SKM-1 (cell line): ENCODE measurements at regions not wholly inside any gene's neighbourhood (a gene's known extent, or its start where the extent isn't known, plus 50 kb on each side); places are given as distances from the start of the nearest gene placed in this dataset.

Experiments
- DNase-seq: peaks from one replicate; lab custom pipeline; 2025; ENCODE audit not compliant: unreplicated experiment; lab: John Stamatoyannopoulos, UW

DNA sequence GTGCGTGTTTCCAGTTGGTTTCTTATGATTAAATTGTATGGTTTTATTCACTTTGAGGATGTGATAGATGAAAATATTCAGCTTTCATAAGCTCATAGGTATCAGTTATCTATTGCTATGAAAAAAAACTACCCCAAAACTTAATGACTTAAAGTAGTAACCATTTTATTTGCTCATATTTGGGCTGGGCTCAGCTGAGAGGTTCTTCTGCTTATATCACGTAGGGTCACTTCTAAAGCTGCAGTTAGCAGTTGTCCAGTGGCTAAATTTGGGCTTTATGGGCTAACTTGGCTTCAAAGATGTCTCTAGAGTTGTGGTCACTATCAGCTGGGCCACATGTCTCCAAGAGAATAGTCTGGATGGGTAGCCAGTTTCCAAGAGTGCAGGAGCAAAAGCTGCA lies 206.4 kb upstream of the LYPLAL1 start:
- no peak for DNase-seq

DNA sequence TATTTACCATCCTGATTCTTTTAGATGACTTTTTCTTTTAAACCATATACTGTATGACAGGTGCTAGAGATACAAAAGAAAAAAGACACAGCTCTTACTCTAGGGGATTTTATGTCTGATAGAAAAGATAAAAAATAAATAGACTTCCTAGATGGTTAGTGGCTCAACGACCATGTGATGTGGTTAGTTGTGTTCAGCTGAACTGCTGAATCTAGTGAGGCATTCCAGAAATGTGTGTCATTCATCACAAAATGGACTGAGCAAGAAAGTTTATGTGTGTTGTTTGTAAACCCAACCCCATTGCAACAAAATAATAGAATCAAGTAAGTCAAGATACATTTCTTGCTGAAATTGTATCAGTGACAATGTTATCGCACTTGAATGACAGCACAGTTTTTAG lies 205.8 kb upstream of the LYPLAL1 start:
- no peak for DNase-seq

DNA sequence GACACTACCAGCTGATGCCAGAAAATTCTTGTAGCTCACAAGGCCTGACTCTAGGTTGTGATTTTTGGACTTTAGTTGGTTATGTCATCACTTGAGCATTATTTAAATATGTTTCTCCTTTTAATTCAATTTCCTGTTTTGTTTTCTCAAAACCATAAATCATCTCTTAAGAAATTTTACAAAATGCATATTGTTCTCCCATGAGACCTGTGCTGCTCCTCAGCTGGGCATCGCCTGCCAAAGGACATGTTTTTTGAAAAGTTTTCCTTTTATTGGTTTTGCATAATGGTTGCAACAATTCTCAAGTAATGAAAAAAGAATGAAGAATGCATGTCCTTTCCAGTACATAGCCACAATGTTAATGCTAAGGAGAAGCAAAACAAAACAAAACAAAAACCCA lies 204.7 kb upstream of the LYPLAL1 start:
- no peak for DNase-seq

DNA sequence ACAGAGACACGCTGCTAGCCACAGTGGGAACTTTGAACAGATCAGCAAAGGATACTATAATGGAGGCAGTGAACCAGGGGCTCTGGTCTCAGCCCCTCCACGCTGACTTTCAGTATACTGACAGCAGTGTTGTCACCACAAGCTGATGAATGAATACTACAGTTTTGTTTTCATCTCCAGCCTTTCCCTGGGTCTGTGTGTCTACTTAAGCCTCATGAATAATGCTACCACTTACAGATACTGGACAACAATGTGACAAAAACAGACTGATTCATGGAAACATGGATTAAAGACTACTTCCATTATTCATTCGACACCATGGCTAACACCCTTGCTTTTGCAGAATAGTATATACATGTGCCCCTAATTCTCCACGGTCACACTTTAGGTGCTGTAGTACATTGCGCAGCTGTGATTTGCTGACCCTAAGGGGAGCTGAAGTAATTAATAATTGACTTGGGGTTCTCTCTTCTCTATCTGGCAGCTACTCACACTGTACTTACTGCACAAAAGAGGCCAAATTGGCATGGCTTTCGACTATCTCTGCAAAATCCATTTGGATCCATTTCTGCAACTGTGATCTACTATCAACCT lies 203.2 kb upstream of the LYPLAL1 start:
- no peak for DNase-seq

DNA sequence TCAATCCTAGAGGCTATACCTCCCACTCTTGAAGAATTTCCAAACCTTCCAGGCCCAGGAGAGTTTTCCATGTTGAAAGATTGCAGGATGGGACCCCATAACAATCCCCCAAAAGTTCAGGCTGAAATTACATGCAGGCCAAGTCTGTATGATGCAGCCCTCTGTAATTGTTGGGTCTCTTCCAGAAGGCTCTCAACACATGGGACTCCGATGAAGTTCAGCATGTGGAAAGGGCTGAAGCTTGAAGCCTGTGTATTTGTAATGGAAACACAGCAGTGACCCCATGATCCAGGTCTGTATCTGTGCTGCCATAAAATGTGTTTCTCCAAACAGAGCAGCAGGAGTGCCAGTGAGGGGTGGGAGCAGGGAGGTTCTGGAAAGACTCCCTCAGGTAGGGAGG lies 202.5 kb upstream of the LYPLAL1 start:
- no peak for DNase-seq

DNA sequence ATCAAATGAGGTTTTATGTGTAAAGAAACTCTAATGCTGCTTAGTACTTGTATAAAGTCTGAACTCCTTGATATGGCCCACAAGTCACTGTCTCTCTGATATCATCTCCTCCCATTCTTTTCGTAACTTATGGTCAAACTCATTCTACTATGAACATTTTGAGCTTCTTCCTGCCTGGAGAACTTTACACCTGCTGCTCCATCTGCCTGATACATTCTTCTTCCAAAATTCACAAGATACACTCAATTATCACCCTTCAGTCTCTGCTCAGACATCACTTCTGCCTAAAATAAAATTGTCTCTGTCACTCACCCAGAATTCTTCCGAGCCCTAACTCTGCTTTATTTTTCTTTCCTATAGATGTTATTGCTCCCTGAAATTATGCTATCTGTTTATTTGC lies 192.8 kb upstream of the LYPLAL1 start:
- no peak for DNase-seq

DNA sequence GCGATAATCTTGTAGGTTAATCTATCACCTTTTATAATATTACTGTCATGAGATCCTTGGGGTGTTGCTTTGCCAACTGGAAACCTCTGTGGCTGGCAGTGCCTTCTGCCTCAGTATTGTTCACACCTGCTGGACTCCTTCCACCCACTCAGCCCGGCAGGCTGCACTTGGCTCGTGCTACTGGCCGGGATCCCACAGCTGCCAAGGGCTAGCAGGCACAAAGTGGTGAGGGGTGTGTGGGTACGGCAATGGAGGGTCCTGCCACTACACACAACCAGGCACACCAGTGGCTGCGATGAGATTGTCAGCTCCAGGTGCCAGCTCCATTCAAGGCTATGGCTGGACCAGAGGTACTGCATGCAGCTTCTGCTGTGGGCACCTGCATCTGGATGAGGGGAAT lies 191.2 kb upstream of the LYPLAL1 start:
- DNase-seq = no peak

DNA sequence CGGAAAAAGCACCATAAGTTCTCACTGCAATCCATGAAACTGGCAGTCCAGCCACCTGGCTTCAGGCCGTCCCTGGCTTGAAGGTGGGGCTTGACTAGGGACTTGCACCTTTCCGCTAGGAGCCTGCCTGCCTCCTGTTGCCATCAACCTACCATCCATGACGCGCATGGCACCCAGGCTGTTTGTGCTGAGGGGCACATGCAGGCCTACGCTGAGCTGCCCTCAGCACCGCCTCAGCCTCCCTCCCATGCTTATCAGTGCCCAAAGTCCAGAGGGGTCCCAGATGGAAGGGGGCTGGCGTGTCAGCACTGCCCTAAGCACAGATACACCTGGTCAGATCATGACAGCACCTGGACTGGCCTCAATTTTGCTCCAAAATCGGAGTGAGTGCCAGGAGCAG lies 190.2 kb upstream of the LYPLAL1 start:
- no peak for DNase-seq

DNA sequence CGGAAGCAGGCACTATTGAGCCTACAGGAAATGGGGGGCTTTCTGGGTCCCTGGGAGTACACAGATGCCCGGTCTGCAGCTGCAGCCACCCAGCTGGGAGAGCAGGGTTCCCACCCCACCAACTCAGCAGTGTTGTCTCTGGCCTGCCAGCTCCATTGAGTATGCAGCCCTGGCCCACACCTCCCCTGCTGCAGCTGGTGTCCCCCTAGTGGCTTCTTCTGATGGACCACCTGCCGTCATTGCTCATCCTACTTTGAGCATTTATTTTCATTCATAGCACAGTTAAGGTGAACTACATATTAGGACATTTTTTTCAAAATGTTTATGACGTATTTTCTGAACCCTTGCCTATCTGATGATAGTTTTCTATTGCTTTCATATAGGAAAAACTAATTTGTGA lies 189.8 kb upstream of the LYPLAL1 start:
- DNase-seq = no peak

DNA sequence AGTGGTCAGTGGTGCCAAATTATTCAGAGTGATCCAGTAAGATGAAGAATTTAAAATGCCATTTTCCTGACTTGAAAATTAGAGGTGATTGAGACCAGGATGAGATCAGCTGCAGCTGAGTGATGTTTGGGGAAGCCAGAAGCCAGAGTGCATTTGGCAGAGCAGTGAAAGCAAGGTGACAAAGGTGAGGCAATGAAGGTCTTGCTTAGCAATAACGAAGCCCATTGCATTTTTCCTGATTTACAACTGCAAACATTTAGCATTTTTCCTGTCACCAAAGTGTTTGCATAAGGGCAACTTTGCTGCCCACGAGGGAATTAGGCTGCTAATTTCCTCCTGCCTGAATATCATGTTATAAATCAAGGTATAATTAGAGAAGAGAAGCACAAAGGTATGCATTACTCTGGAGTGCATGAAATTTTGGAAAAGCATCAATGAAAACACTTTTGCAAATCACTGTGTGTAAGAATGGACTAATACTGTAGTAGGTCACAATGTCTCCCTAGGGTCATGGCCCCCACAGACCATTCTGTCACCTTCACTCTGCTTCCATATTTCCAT lies 188.2 kb upstream of the LYPLAL1 start:
- no peak for DNase-seq

DNA sequence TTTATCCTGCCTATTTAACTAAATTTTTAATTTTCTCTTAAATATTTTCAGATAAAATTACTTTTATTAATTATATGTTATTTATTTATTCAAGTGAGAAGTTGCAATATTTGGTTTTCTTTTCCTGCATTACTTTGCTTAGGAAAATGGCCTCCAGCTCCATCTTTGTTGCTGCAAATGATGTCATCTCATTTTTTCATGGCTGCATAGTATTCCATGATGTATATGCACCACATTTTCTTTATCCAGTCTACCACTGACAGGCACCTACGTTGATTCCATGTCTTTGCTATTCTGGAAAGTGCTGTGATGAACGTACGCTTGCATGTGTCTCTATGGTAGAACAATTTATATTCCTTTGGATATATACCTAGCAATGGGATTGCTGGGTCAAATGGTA lies 186.9 kb upstream of the LYPLAL1 start:
- DNase-seq = no peak

DNA sequence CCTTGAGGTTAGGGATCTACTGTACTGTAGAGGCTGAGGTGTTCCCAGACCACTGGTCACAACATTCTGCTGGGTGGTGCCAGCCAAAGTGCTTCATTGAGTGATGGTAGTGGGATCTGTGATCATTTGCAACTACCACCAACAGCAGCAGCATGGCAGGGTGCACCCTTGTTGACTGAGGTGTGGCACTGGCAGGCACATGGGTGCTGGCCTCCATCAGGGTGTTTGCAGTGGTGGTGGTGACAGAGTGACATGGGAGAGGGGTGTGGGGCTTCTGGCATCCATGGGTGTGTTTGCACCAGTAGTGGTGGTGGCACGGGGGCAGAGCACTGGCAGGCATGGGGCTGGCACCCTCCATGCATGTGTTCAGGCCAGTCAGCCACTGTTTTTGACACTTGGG lies 183.7 kb upstream of the LYPLAL1 start:
- no peak for DNase-seq

DNA sequence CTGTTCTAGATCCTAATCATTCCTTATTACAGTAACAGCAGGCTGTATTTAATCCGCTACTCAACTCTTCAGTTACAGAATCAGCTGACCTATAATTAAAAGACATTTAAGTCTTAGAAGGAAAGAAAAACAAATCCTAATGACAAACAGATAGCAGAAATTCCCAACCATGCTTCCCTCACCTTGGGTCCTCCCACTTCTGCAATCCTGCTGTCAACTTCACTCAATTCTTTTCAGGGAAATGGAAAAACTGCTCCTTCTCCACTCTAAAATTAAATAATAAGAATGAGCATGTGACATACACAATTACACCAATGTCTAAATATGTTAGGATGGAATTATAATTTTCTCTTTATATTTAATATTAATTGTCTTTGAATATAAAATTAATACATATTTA lies 182.6 kb upstream of the LYPLAL1 start:
- no peak for DNase-seq

DNA sequence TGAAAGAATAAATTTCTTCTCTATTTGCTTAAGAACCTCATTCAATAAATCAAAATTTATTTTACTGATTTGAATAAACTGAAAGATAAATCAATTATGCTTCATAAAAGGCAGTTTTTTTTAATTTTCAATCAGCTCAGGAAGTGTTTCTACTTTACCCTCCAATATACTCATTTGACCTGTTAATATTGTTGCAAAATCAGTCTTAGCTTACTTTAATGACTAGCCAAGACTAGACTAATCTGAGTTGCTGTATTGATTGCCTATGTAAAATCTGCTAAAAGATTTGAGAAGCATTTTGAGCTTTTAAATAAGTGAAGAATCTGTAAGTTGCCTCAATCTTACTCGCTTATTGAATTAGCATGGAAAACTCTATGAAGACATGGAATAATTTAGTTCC lies 179.1 kb upstream of the LYPLAL1 start:
- no peak for DNase-seq

DNA sequence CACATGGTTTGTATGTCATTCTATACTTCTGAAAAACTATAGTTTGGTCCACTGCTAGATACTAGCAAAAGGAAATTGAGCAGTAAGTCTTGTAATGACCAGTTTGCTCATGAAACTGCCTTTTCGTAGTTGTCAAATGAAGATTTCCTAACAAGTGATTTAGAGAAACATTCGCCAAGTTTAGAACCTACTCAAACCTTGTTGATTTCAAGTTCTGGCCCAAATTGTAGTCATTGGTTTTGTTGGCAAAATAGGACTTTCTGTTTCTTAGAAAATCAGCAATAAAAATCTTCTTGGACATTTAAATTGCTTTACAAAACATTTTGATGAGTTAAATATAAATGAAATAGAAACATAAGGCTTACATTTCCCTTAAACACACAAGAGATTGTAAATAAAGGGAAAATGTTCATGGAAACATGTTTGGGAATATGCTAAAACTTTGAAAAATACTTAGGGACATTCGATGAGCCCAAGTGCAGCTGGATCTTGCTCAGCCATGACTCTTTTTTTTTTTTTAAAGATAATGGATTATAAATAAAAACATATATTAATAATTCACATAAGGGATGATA lies 178.5 kb upstream of the LYPLAL1 start:
- DNase-seq = no peak

DNA sequence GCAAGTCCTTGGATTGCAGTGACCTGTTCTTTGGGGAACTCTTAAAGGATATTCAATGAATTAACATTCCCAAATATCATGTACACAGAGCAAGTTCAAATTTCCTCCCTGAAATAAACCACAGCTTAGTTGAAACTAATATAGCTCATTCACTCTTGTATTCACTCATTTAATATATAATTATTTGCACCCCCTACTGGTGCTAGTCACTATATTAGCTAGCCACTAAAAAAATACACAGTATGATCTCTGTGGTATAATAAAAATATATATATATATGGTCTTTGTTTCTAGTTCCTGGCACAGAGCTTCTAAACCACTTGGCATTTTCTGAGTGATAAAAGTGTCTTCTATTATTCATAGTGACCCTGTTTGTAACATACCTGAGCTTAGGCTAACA lies 177.3 kb upstream of the LYPLAL1 start:
- DNase-seq = no peak

DNA sequence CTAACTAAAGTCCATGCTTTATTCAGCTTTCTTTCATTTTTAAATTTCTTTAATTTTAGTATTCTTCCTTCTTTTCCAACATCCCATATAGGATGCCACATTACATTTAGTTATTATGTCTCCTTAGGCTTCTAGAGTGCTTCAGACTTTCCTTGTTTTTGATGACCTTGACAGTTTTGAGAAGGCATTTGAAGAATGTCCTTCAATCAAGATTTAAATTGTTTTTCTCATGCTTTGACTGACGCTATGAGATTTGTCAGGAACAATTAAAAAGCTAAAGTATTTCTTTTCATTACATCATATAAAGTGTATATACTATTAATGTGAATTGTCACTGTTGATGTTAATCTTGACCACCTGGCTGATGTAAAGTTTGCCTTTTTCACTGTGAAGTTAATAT lies 173.7 kb upstream of the LYPLAL1 start:
- DNase-seq = no peak

DNA sequence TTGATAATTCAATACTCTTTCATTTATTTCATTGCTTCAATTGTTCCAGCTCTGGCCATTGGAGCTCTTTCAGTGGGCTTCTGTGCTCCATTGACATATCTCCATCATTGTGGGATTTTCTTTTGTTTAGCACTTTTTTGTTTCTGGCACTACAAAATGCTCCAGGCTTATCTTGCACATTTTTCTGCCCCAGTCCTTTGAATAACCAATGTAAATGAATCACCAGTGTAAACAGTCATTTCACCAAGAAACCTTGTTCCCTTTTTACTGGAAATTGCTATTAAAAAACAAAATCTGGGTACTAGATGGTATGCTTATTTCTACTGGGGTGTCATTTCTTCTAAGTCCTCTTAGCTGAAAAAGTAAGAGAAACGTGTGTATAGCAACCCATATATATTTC lies 173.0 kb upstream of the LYPLAL1 start:
- no peak for DNase-seq

DNA sequence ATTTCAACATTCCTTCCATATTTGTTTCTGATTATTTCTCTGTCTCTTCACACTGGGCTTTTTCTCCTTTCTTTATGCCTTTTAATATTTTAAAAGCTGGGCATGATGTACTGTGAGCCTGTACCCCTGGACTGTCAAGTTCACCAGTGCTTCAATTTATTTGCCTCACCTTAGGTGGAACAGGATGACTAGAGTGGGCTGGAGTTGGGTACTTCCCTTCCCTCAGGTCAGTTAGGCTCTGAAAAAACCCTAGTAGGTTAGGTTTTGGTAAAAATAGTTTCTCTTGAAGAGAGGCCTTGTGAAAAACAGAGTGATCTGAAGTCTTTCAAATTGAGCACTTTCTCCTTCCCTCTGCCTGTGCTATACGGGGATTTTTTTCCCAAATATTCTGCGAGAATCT lies 163.0 kb upstream of the LYPLAL1 start:
- no peak for DNase-seq

DNA sequence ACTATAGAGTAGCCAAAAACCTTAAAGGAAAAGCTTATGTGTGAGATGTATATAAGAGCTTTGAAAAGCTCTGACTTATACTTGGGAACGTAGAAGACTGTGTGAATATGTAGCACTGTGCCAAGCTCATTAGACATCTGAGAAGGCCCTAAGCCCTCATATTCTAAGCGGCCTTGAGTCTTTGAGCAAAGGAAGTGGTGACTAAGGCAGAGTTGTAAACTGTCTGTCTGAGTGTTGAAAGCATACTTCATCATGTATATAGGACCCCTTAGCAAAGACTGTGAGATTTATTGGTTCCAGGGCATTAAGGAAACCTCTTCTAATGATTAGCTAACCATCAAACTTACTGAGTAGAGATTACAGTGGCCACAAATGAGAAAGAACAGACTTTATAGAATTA lies 153.3 kb upstream of the LYPLAL1 start:
- DNase-seq = no peak

DNA sequence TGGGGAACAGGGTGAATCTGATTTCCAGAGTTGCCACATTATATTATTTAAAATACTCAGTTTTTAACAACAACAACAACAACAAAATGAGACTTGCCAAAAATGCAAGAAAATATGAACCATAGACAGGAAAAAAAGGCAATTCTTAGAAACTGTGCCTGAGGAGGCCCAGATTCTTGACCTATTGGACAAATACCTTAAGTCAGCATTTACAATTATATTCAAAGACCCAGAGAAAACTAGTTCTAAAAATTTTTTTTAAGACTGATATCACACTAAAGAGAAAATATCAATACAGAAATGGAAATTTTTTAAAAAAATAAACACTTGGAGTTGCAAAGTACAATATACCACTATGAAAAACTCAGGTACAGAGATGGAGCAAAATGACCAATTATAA lies 152.8 kb upstream of the LYPLAL1 start:
- no peak for DNase-seq

DNA sequence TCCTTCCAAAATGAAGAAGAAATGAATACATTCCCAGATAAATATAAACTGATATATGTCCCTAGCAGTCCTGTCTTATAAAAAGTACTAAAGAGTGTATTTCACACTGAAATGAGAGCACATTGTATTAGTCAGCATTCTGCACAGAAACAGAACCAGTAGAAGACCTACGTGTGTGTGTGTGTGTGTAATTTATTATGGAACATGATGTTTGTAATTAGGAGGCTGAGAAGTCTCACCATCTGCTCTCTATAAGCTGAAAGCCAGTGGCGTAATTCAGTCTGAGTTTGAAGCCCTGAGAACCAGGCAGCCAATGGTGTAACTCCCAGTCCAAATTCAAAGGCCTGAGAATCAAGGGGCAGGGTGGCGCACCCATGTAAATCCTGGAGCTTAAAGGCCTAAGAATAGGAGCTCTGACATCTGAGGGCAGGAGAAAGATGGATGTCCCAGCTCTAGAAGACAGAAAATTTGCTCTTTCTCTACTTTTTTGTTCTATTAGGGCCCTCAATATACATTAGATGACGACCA lies 146.5 kb upstream of the LYPLAL1 start:
- no peak for DNase-seq

DNA sequence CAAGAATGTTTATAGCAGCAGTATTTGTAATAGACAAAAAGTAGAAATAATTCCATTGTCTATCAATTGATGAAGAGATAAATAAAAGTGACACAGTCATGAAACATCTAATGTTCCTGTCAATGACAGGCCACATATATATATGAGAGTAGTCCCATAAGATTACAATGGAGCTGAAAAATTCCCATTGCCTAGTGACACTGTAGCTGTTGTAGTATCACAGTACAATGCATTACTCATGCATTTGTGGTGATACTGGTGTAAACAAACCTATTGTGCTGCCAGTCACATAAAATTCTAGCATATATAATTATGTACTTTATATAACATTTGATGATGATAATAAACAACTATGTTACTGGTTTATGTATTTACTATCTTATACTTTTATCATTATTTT lies 141.9 kb upstream of the LYPLAL1 start:
- no peak for DNase-seq
